ENCODE measurements at regions not wholly inside any gene's neighbourhood (a gene's known extent, or its start where the extent isn't known, plus 50 kb on each side); places are given as distances from the start of the nearest gene placed in this dataset.

GRCh38 chr6:166014966-166015365, 152.7 kb downstream of the TBXT start:
- Histone ChIP-seq H4K20me1 (ENCODE audit: insufficient read depth, low read length) (no peaks in the 10 kb centered on the region), H3K36me3 (ENCODE audit: control insufficient read depth, insufficient read depth, low read length) (no peaks in the 10 kb centered on the region), H3K4me1 (ENCODE audit: control insufficient read depth, insufficient read depth, low read length) (peaks cover 6% of the 10 kb centered on the region), H4K8ac (ENCODE audit: low read depth in 2 of 2, low read length in 2 of 2) (no peak overlapping the region), H4K91ac (ENCODE audit: insufficient read depth, low read depth, low read length) (no peak overlapping the region), H3K9me3 (ENCODE audit: control insufficient read depth, insufficient read depth, low read length) (peaks cover 4% of the 10 kb centered on the region), H3K9me1 (ENCODE audit: insufficient read depth, low read length) (0 out of 2 replicates have a peak, but pooled peaks cover under 1% of the 10 kb centered on the region), H2BK20ac (ENCODE audit: low read depth, low read length) (no peak overlapping the region), H3K4ac (ENCODE audit: low read depth, low read length) (no peak overlapping the region), H3K27ac (ENCODE audit: insufficient read depth, low read length) (no peak overlapping the region), H4K5ac (ENCODE audit: low read depth, low read length) (no peak overlapping the region), H3K4me3 (ENCODE audit: insufficient read depth, low read depth, low read length) (no peak overlapping the region), H3K14ac (replicated peaks; ENCODE audit: low read depth, low read length) (no peak overlapping the region), H3K18ac (ENCODE audit: low read depth, low read length) (no peak overlapping the region), H2BK5ac (ENCODE audit: low read depth, low read length, poor library complexity, severe bottlenecking) (no peak overlapping the region), H3K4me2 (ENCODE audit: low read depth, low read length) (no peak overlapping the region), H2BK15ac (ENCODE audit: low read depth, low read length) (no peak overlapping the region), H3K79me1 (ENCODE audit: low read depth in 1 of 2, low read length in 2 of 2) (no peaks in the 10 kb centered on the region), H3K9ac (ENCODE audit: low read depth, low read length) (no peak overlapping the region), H3K27me3 (ENCODE audit: control insufficient read depth, insufficient read depth, low read length) (no peaks in the 10 kb centered on the region), H2AFZ (replicated peaks; ENCODE audit: low read length, poor library complexity) (no peak overlapping the region), H3K23ac (ENCODE audit: low read depth, low read length) (no peak overlapping the region), H2AK9ac (replicated peaks; ENCODE audit: low read depth, low read length, poor library complexity) (no peak overlapping the region), H2BK120ac (ENCODE audit: low read depth, low read length) (no peak overlapping the region), H2AK5ac (ENCODE audit: low read depth, low read length) (no peak overlapping the region), H3K56ac (ENCODE audit: extremely low read depth, insufficient read depth, low read length) (no peak overlapping the region)
- dilution Hi-C loops (cut with HindIII; ENCODE audit: low sequenced_read_pairs, unreplicated experiment): no loop called here
- ATAC-seq (ENCODE audit: low read depth) (no peak), DNase-seq (no peak)
- POLR2A ChIA-PET (ENCODE audit: unreplicated experiment): no interaction called here
- intact Hi-C loops (cut with micrococcal nuclease): loop anchor here (5.0 kb wide), 1 partner anchor 42 kb away; no protein-coding TSS in a partner anchor
- no TSS peak for BruUV-seq (replicated peaks)
- no peak for TF ChIP-seq RFX5 (IDR thresholded peaks at IDR 0.05; ENCODE audit: low read depth, low read length)
- no peak for TF ChIP-seq POLR2A (IDR thresholded peaks at IDR 0.05; ENCODE audit: low read depth, low read length)
- TF ChIP-seq CHD1 (IDR thresholded peaks at IDR 0.05; ENCODE audit: low read depth, low read length): no peak
- TF ChIP-seq USF2 (IDR thresholded peaks at IDR 0.05; ENCODE audit: low read depth, low read length): no peak
- no peak for TF ChIP-seq MXI1 (IDR thresholded peaks at IDR 0.05; ENCODE audit: borderline replicate concordance, low read depth, low read length)
- no peak for TF ChIP-seq SMC3 (IDR thresholded peaks at IDR 0.05; ENCODE audit: low read depth, low read length)
- TF ChIP-seq NFE2L2 (IDR thresholded peaks at IDR 0.05; ENCODE audit: low read depth, low read length): no peak
- no peak for TF ChIP-seq CEBPB (IDR thresholded peaks at IDR 0.05; ENCODE audit: low read depth, low read length)
- TF ChIP-seq MAFK (IDR thresholded peaks at IDR 0.05; ENCODE audit: low read depth, low read length): no peak
- no peak for TF ChIP-seq RCOR1 (IDR thresholded peaks at IDR 0.05; ENCODE audit: insufficient replicate concordance, low read length)
- TF ChIP-seq BHLHE40 (IDR thresholded peaks at IDR 0.05; ENCODE audit: low read depth, low read length): no peak
- TF ChIP-seq ELK1 (IDR thresholded peaks at IDR 0.05; ENCODE audit: borderline replicate concordance, low read depth, low read length): no peak
- no peak for TF ChIP-seq FOS (IDR thresholded peaks at IDR 0.05; ENCODE audit: low read depth, low read length)
- TF ChIP-seq RAD21 (IDR thresholded peaks at IDR 0.05; ENCODE audit: low read length): no peak
- TF ChIP-seq CTCF (conservative IDR thresholded peaks at IDR 0.05; ENCODE audit: low read depth, low read length): no peak
- TF ChIP-seq MAZ (IDR thresholded peaks at IDR 0.05; ENCODE audit: borderline replicate concordance, low read depth, low read length): no peak
- in situ Hi-C loops (cut with MboI; ENCODE audit: low sequenced_read_pairs): no loop called here
- CTCF ChIA-PET: no interaction called here
- WGBS, 2 experiments (ENCODE audit: extremely low coverage in 2 of 2, insufficient read length in 1 of 2): 70% methylated on average over 2 of the region's 5 CpGs; no CpG with 5 or more reads in 1 of the 2 experiments
